Naive thymus-derived CD8-positive, alpha-beta T cell (primary cell): ENCODE measurements at regions not wholly inside any gene's neighbourhood (a gene's known extent, or its start where the extent isn't known, plus 50 kb on each side); places are given as distances from the start of the nearest gene placed in this dataset.

Experiments
- ATAC-seq, 2 donors: fragments of 150-1000 bp; cut with Tn5 transposase in 1 of 2; sonication (Bioruptor Pico), chemical (Tn5 transposase) in 1 of 2; 1 replicate in 1 of 2; 2 replicates in 1 of 2; pipeline ENCODE4 v1.10.0; 2021; ENCODE audit warnings: mild to moderate bottlenecking in 2 of 2, moderate library complexity in 2 of 2
- POLR2A ChIA-PET: fragments of 350-600 bp; sonication (Branson Sonifier 250); formaldehyde crosslinking; loops from one replicate; lab custom pipeline; 2021; ENCODE audit warnings: antibody characterized with exemption; lab: Charles Lee
- DNase-seq, 10 donors: peaks; one replicate each; pipeline versions ENCODE4 v3.0.0 to v3.0.0-alpha.2; 2020 to 2022
- H3K27ac Mint-ChIP-seq, 10 donors: one replicate each; pipeline ENCODE4 v1.8.0; 2020 to 2022; ENCODE audit warnings: mild to moderate bottlenecking in 10 of 10, mixed read lengths in 10 of 10, moderate library complexity in 4 of 10, inconsistent platforms in 1 of 10
- H3K27me3 Mint-ChIP-seq, 5 donors: one replicate each; pipeline ENCODE4 v1.8.0; 2021 to 2022; ENCODE audit warnings: mixed read lengths in 5 of 5
- H3K36me3 Mint-ChIP-seq, 3 donors: one replicate each; pipeline ENCODE4 v1.8.0; 2020 to 2022; ENCODE audit warnings: mixed read lengths in 3 of 3, mild to moderate bottlenecking in 2 of 3, inconsistent platforms in 1 of 3
- H3K4me1 Mint-ChIP-seq, 4 donors: one replicate each; pipeline ENCODE4 v1.8.0; 2021 to 2022; ENCODE audit warnings: mixed read lengths in 4 of 4
- H3K4me3 Mint-ChIP-seq, 10 donors: one replicate each; pipeline ENCODE4 v1.8.0; 2020 to 2022; ENCODE audit warnings: mild to moderate bottlenecking in 10 of 10, mixed read lengths in 10 of 10, moderate library complexity in 6 of 10, inconsistent platforms in 1 of 10
- H3K9me3 Mint-ChIP-seq, 9 donors: one replicate each; pipeline ENCODE4 v1.8.0; 2020 to 2022; ENCODE audit warnings: mixed read lengths in 9 of 9, mild to moderate bottlenecking in 3 of 9, inconsistent platforms in 1 of 9, moderate library complexity in 1 of 9

DNA sequence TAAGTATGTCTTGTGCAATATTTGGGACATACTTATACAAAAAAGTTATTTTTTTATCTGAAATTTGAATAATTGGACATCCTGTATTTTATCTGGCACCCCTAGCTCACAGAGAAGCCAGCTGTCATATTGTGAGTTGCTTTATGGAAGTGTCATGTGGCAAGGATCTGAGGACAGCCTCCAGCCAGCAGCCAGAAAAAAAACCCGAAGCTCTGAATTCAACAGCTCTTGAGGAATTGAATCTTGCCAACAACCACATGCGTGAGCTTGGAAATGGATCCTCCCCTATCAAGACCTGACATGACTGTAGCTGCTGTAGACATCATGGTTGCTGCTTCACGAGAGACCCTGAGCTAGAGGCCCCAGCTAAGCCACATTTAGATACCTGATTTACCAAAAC, 187.2 kb upstream of the SHISA6 start:
- DNase-seq (no peak), ATAC-seq (no peak)
- no peaks in the 10 kb centered on the region for H3K4me1 Mint-ChIP-seq
- no peaks in the 10 kb centered on the region for H3K36me3 Mint-ChIP-seq
- POLR2A ChIA-PET: no interaction called here
- peaks cover 0 to 6% (median 4%) of the 10 kb centered on the region in 5 donors for H3K27me3 Mint-ChIP-seq
- H3K4me3 Mint-ChIP-seq: no peak overlapping the region
- H3K9me3 Mint-ChIP-seq: peaks cover 0 to 8% (median 0%) of the 10 kb centered on the region in 9 donors
- H3K27ac Mint-ChIP-seq: no peak overlapping the region

DNA sequence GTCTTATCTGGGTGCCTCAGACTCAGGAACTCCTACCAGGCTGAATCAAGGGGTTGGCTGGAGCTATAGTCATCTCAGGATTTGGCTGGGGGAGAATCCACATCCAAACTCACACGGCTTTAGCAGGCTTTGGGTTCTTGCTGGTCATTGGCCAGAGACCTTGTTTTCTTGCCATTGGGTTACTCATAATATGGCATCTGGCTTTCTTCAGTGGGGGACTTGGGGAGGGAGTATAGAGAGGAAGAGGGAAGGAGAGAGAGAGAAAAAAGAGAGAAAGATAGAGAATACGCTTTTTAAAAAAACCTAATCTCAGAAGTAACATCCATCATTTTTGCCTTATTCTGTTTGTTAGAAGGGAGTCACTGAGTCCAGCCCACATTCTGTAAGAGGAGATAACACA, 191.5 kb upstream of the SHISA6 start:
- Mint-ChIP-seq H3K4me1 (no peaks in the 10 kb centered on the region), H3K4me3 (no peak overlapping the region), H3K27ac (no peak overlapping the region), H3K27me3 (peaks cover 0 to 4% (median 2%) of the 10 kb centered on the region in 5 donors), H3K36me3 (no peaks in the 10 kb centered on the region), H3K9me3 (peaks cover 0 to 2% (median 0%) of the 10 kb centered on the region in 9 donors)
- DNase-seq (no peak), ATAC-seq (no peak)
- POLR2A ChIA-PET: no interaction called here

DNA sequence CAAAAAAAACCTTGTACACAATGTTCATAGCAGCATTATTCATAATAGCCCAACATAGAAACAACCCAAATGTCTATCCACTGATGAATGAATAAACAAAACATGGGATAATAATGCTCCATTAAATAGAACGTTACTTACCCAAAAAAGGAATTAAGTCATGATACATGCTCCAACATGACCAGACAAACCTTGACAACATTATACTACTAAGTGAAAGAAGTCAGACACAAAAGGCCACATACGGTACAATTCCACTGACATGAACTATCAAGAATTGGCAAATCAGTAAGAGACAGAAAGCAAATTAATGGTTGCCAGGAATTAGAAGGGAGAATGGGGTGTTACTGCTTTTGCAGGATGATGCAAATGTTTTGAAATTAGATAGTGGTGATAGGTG, 193.8 kb upstream of the SHISA6 start:
- peaks cover 0 to 2% (median 0%) of the 10 kb centered on the region in 9 donors for H3K9me3 Mint-ChIP-seq
- peaks cover 0 to 8% (median 3%) of the 10 kb centered on the region in 5 donors for H3K27me3 Mint-ChIP-seq
- DNase-seq (no peak), ATAC-seq (no peak)
- POLR2A ChIA-PET: no interaction called here
- no peak overlapping the region for H3K4me3 Mint-ChIP-seq
- no peaks in the 10 kb centered on the region for H3K4me1 Mint-ChIP-seq
- no peaks in the 10 kb centered on the region for H3K36me3 Mint-ChIP-seq
- no peak overlapping the region for H3K27ac Mint-ChIP-seq

DNA sequence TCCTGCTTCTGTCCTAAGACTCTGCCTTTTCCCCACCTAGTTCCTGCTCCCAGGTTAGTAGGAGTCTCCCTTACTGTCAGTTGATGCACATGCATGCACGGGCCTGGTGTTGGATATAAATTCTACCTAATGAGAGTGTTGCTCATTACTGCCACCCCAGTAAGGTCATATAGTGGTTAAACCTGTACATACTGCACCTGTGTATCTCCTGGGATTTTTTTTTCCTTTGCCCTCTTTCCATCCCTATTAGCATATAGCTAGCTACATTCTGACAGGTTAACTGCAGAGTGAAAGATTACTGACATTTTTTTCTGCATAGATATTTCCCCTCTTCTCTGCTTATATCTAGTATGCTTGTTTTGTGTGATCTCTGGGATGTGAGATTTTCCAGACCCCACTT, 201.5 kb upstream of the PIRT start:
- Mint-ChIP-seq H3K4me1 (no peaks in the 10 kb centered on the region), H3K36me3 (peaks cover 0 to 7% (median 0%) of the 10 kb centered on the region in 3 donors), H3K27ac (no peak overlapping the region), H3K27me3 (peaks cover 1 to 4% (median 3%) of the 10 kb centered on the region in 5 donors), H3K9me3 (peaks cover 0 to 12% (median 7%) of the 10 kb centered on the region in 9 donors), H3K4me3 (no peak overlapping the region)
- DNase-seq: no peak
- POLR2A ChIA-PET: no interaction called here
- ATAC-seq: no peak

DNA sequence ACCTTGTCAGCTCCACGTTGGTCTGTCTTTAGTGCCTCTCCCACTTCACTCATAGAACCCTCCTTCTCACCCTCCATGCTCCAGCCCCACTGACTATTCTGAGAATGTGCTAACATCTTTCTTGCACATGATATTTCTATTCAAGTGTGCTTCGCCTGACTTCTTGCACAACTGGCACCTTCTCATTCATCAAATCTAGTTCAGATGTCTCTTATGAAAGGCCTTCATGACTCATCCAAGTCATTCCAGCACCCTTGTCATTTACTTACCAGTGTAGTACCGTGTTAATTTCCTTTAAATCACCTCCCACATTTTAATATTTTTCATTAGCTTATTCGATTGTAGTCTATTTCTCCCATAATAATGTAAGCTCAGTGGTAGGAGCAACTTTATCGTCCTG, 197.8 kb upstream of the PIRT start:
- POLR2A ChIA-PET: no interaction called here
- Mint-ChIP-seq H3K9me3 (peaks cover 0 to 15% (median 2%) of the 10 kb centered on the region in 9 donors), H3K4me1 (no peaks in the 10 kb centered on the region), H3K27ac (no peak overlapping the region), H3K27me3 (peaks cover 0 to 12% (median 0%) of the 10 kb centered on the region in 5 donors), H3K36me3 (no peaks in the 10 kb centered on the region), H3K4me3 (no peak overlapping the region)
- ATAC-seq (no peak), DNase-seq (no peak)

DNA sequence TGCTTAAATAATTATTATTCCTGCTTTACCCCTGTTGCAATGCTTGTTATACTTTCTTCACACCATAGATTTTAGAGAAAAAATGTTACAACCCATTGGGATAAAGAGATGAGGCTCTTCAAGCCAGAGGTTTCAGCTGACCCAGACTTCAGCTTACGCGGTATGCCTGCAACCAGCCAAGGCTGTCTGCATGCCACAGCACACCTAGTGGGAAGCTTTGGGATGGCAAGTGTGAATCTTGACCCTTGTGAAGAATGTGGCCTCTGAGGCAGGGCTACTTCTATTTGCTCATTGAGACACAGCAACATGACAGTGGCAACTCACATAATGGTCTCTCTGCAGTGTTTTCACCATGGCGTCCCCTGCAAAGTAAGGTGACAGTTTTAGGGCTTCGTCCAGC, 193.9 kb upstream of the PIRT start:
- H3K36me3 Mint-ChIP-seq: no peaks in the 10 kb centered on the region
- H3K4me1 Mint-ChIP-seq: no peaks in the 10 kb centered on the region
- peaks cover 0 to 15% (median 2%) of the 10 kb centered on the region in 9 donors for H3K9me3 Mint-ChIP-seq
- ATAC-seq (no peak), DNase-seq (no peak)
- no peak overlapping the region for H3K4me3 Mint-ChIP-seq
- no peak overlapping the region for H3K27ac Mint-ChIP-seq
- H3K27me3 Mint-ChIP-seq: peaks cover 0 to 12% (median 0%) of the 10 kb centered on the region in 5 donors
- POLR2A ChIA-PET: no interaction called here

DNA sequence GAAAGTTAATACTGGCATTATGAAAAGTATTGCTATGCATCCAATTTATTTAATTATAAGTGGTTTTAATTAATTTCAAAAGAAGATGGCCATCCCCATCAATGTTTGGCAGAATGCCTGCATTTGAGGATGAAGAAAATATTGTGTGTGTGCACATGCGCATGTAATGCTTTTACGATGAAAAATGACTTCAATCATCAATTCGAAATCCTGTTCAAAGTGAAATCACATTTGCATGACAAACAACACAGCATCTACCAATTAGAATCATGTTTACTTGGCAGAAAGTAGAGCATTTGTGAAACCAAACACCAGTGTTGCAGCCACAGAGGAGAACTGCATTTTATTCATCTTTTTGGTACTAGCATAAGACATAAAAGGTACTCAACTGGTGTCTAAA, 191.9 kb upstream of the PIRT start:
- Mint-ChIP-seq H3K36me3 (no peaks in the 10 kb centered on the region), H3K4me3 (no peak overlapping the region), H3K27ac (no peak overlapping the region), H3K4me1 (no peaks in the 10 kb centered on the region), H3K27me3 (peaks cover 0 to 12% (median 0%) of the 10 kb centered on the region in 5 donors), H3K9me3 (peaks cover 0 to 15% (median 2%) of the 10 kb centered on the region in 9 donors)
- ATAC-seq: no peak
- POLR2A ChIA-PET: no interaction called here
- DNase-seq: no peak

DNA sequence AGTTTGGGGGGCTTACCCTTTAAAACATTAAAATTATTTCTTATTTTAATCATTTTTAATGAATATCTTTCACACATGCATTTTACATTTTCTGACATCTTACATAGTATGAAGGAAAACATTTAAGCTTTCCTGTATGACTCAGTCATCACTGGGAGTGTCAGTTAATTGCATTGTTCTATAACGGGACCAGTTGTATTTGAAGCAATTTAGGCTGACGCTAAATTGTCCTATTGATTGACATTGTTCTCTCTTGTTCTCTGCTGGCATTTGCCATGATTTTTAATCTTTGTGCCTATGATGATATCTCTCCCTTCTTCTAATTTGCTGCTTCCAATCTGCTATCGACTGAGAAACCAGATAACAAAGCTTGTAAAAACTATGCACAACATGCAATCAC, 190.5 kb upstream of the PIRT start:
- Mint-ChIP-seq H3K36me3 (no peaks in the 10 kb centered on the region), H3K27me3 (peaks cover 0 to 12% (median 0%) of the 10 kb centered on the region in 5 donors), H3K9me3 (peaks cover 0 to 15% (median 2%) of the 10 kb centered on the region in 9 donors), H3K27ac (no peak overlapping the region), H3K4me3 (no peak overlapping the region), H3K4me1 (no peaks in the 10 kb centered on the region)
- ATAC-seq (no peak), DNase-seq (no peak)
- POLR2A ChIA-PET: no interaction called here

DNA sequence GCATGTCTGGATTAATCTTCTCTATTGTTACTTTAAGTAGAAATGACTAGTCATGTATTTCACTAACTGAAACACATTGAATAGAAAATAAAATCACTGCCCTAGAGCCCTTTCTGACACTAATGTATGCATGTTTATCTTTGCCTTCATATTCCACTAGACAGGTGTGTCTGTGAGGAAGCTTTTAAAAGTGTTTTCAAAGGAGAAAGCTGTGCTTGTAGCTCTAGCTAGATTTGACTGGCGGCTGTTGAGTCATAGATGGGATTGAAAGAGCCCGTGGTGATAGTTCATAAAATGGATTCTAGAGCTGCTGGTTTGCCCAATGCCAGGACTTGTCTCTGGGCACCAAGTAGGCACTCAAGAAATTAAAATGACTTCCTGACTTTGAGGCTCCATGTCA, 189.0 kb upstream of the PIRT start:
- Mint-ChIP-seq H3K27ac (no peak overlapping the region), H3K27me3 (peaks cover 0 to 4% (median 1%) of the 10 kb centered on the region in 5 donors), H3K4me1 (no peaks in the 10 kb centered on the region), H3K9me3 (peaks cover 0 to 8% (median 0%) of the 10 kb centered on the region in 9 donors), H3K36me3 (no peaks in the 10 kb centered on the region), H3K4me3 (no peak overlapping the region)
- no peak for ATAC-seq
- no peak for DNase-seq
- POLR2A ChIA-PET: no interaction called here

DNA sequence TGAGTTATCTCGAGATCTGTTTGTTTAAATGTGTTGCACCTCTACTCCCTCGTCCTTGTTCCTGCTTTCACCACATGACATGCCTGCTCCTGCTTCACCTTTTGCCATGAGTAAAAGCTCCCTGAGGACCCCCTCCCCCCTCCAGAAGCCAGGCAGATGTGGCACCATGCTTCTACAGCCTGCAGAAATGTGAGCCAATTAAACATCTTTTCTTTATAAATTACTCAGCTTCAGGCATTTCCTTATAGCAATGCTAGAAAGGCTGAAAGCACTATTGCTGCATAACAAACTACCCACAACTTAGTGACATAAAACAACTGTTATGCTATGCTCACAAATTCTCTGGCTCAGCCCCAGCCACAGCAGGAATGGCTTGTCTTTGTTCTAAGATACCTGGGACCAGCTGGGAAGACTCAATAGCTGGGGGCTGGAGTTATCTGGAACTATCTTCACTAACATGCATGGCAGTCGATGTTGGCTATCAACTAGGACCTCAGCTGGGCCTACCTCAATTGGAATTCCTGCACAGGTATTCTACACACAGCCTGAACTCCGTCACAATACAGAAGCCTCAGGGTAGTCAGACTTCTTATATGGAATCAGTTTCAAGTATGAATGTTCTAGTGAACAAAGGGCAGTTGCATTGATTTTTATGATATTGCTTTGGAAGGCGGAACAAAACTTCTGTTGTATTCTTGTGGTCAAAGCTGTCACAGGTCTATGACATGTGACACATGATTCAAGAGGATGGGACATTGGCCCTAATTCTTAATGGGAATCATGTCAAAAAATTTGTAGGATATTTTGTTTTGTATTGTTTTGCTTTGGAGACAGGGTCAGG, 186.0 kb upstream of the PIRT start:
- peaks cover 7 to 24% (median 13%) of the 10 kb centered on the region in 5 donors for H3K27me3 Mint-ChIP-seq
- DNase-seq (no peak), ATAC-seq (no peak)
- no peaks in the 10 kb centered on the region for H3K36me3 Mint-ChIP-seq
- peaks cover 0 to 4% (median 0%) of the 10 kb centered on the region in 9 donors for H3K9me3 Mint-ChIP-seq
- no peak overlapping the region for H3K4me3 Mint-ChIP-seq
- H3K4me1 Mint-ChIP-seq: no peaks in the 10 kb centered on the region
- POLR2A ChIA-PET: no interaction called here
- H3K27ac Mint-ChIP-seq: no peak overlapping the region

DNA sequence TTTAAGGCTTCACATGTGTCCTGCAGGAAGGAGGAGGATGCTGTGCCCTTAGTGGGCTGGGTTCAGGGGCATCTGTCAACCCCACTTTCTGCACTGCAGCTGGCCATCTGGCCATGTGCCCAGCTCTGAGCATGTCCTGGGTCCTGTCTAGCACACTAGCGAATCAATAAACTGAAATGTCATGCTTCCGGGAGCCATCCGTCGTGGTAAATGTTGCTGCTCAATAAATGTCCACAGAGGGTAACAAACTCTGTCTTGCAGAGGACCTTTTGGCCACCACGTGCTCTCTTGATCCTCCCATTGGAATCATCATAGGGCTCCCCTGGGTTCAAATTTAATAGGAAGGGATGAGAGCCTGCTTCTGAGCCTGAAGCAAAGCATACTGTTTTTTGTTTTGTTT, 168.6 kb upstream of the PIRT start:
- H3K27ac Mint-ChIP-seq: no peak overlapping the region
- H3K4me1 Mint-ChIP-seq: no peaks in the 10 kb centered on the region
- no peak overlapping the region for H3K4me3 Mint-ChIP-seq
- ATAC-seq (no peak), DNase-seq (no peak)
- peaks cover 0 to 18% (median 0%) of the 10 kb centered on the region in 9 donors for H3K9me3 Mint-ChIP-seq
- POLR2A ChIA-PET: no interaction called here
- H3K36me3 Mint-ChIP-seq: no peaks in the 10 kb centered on the region
- peaks cover 2 to 31% (median 10%) of the 10 kb centered on the region in 5 donors for H3K27me3 Mint-ChIP-seq

DNA sequence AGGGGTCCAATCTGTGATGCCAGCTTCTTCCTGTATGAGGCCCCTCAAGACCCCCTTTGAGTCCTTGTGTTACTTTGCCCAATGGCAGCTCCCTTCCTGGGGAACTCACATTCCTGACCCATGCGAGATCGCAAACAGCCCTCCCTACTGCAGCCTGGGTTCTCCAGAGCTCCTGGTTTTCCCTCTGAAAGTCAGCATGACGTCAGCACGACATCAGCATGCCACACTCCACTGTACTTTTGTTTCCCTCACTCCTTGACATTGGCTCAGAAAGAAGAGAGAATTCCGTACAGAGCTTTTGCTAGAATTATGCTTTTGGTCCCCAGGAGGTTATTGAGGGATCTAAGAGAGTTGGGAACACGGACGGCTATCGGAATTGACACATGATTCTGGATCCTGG, 168.1 kb upstream of the PIRT start:
- no peaks in the 10 kb centered on the region for H3K36me3 Mint-ChIP-seq
- H3K27ac Mint-ChIP-seq: no peak overlapping the region
- H3K4me1 Mint-ChIP-seq: no peaks in the 10 kb centered on the region
- no peak for DNase-seq
- no peak overlapping the region for H3K4me3 Mint-ChIP-seq
- peaks cover 2 to 32% (median 10%) of the 10 kb centered on the region in 5 donors for H3K27me3 Mint-ChIP-seq
- ATAC-seq: no peak
- POLR2A ChIA-PET: no interaction called here
- H3K9me3 Mint-ChIP-seq: peaks cover 0 to 17% (median 0%) of the 10 kb centered on the region in 9 donors

DNA sequence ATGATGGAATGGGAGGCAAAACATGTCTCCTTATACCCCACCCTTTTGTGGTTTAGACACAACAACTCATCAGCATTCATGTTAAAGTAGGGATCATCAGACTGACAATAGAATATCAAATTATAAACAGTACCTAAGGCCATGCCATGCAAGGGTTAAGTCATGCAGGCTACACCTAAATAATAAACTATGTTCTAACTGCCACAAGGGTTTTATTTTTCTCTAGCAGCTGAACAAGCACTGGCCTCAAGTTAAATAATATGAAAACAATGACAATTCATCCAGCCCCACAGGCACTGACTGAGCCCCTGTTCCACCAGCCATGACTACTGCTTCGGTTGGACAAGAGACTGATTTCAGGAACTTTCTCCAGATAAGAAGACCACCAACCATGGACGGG, 164.5 kb upstream of the PIRT start:
- no peak for DNase-seq
- Mint-ChIP-seq H3K4me1 (no peaks in the 10 kb centered on the region), H3K4me3 (no peak overlapping the region), H3K27me3 (peaks cover 2 to 35% (median 10%) of the 10 kb centered on the region in 5 donors), H3K27ac (no peak overlapping the region), H3K9me3 (peaks cover 0 to 14% (median 0%) of the 10 kb centered on the region in 9 donors), H3K36me3 (no peaks in the 10 kb centered on the region)
- POLR2A ChIA-PET: no interaction called here
- ATAC-seq: no peak
